Naive B cell (primary cell): ENCODE measurements at regions not wholly inside any gene's neighbourhood (a gene's known extent, or its start where the extent isn't known, plus 50 kb on each side); places are given as distances from the start of the nearest gene placed in this dataset.
A peak's percentile ranks its signal among the peaks of the same experiment; 100 is the strongest.

Experiments used
- ATAC-seq, 2 donors: fragments of 150-1000 bp; cut with Tn5 transposase; 2 replicates each; pipeline ENCODE4 v1.10.0; 2021; ENCODE audit warnings: low read depth in 2 of 2, mild to moderate bottlenecking in 2 of 2, moderate library complexity in 2 of 2
- DNase-seq: peaks from one replicate; pipeline ENCODE4 v3.0.0; 2022
- H3K27ac Mint-ChIP-seq, 6 donors: one replicate each; pipeline ENCODE4 v1.8.0; 2020 to 2022; ENCODE audit warnings: mild to moderate bottlenecking in 6 of 6, mixed read lengths in 6 of 6, moderate library complexity in 5 of 6, inconsistent platforms in 2 of 6
- H3K27me3 Mint-ChIP-seq, 3 donors: one replicate each; pipeline ENCODE4 v1.8.0; 2021 to 2022; ENCODE audit warnings: mixed read lengths in 3 of 3, mild to moderate bottlenecking in 1 of 3
- H3K36me3 Mint-ChIP-seq, 2 donors: one replicate each; pipeline ENCODE4 v1.8.0; 2020 to 2022; ENCODE audit warnings: mixed read lengths in 2 of 2, inconsistent platforms in 1 of 2, mild to moderate bottlenecking in 1 of 2
- H3K4me1 Mint-ChIP-seq, 3 donors: one replicate each; pipeline ENCODE4 v1.8.0; 2020 to 2022; ENCODE audit warnings: mixed read lengths in 3 of 3, inconsistent platforms in 1 of 3, mild to moderate bottlenecking in 1 of 3, moderate library complexity in 1 of 3
- H3K4me3 Mint-ChIP-seq, 8 donors: one replicate each; pipeline ENCODE4 v1.8.0; 2020 to 2022; ENCODE audit warnings: mild to moderate bottlenecking in 8 of 8, mixed read lengths in 8 of 8, moderate library complexity in 8 of 8, inconsistent platforms in 2 of 8
- H3K9me3 Mint-ChIP-seq, 7 donors: one replicate each; pipeline ENCODE4 v1.8.0; 2020 to 2022; ENCODE audit warnings: mixed read lengths in 7 of 7, mild to moderate bottlenecking in 5 of 7, inconsistent platforms in 2 of 7, moderate library complexity in 1 of 7

- ATAC-seq (no peak), DNase-seq (no peak)
- Mint-ChIP-seq H3K9me3 (peaks cover 3 to 21% (median 8%) of the 10 kb centered on the region in 7 donors), H3K36me3 (no peaks in the 10 kb centered on the region), H3K27me3 (no peaks in the 10 kb centered on the region), H3K27ac (no peak overlapping the region), H3K4me1 (no peaks in the 10 kb centered on the region), H3K4me3 (no peak overlapping the region)
Measured at GRCh38 chr16:6690741-6691140, 641.9 kb upstream of the RBFOX1 start.

GRCh38 chr16:6689643-6690042 is 643.0 kb upstream of the RBFOX1 start:
- H3K4me3 Mint-ChIP-seq = no peak overlapping the region
- H3K4me1 Mint-ChIP-seq = no peaks in the 10 kb centered on the region
- no peaks in the 10 kb centered on the region for H3K27me3 Mint-ChIP-seq
- H3K36me3 Mint-ChIP-seq = no peaks in the 10 kb centered on the region
- H3K27ac Mint-ChIP-seq = no peak overlapping the region
- ATAC-seq = no peak
- peaks cover 3 to 21% (median 8%) of the 10 kb centered on the region in 7 donors for H3K9me3 Mint-ChIP-seq
- no peak for DNase-seq

- DNase-seq (no peak), ATAC-seq (no peak)
- Mint-ChIP-seq H3K27ac (no peak overlapping the region), H3K36me3 (no peaks in the 10 kb centered on the region), H3K4me1 (no peaks in the 10 kb centered on the region), H3K9me3 (peaks cover 3 to 21% (median 8%) of the 10 kb centered on the region in 7 donors), H3K27me3 (no peaks in the 10 kb centered on the region), H3K4me3 (no peak overlapping the region)
Measured at GRCh38 chr16:6687593-6687992, 645.1 kb upstream of the RBFOX1 start.

GRCh38 chr16:6684076-6684673 is 648.5 kb upstream of the RBFOX1 start:
- Mint-ChIP-seq H3K27me3 (no peaks in the 10 kb centered on the region), H3K4me1 (no peaks in the 10 kb centered on the region), H3K36me3 (no peaks in the 10 kb centered on the region), H3K27ac (no peak overlapping the region), H3K4me3 (no peak overlapping the region), H3K9me3 (peaks cover 3 to 21% (median 8%) of the 10 kb centered on the region in 7 donors)
- ATAC-seq = no peak
- no peak for DNase-seq

GRCh38 chr16:6682142-6682811 is 650.4 kb upstream of the RBFOX1 start:
- Mint-ChIP-seq H3K27me3 (no peaks in the 10 kb centered on the region), H3K4me1 (no peaks in the 10 kb centered on the region), H3K36me3 (no peaks in the 10 kb centered on the region), H3K4me3 (no peak overlapping the region), H3K9me3 (peaks cover 0 to 8% (median 3%) of the 10 kb centered on the region in 7 donors), H3K27ac (no peak overlapping the region)
- DNase-seq (no peak), ATAC-seq (no peak)

GRCh38 chr16:6678586-6678985 is 654.1 kb upstream of the RBFOX1 start:
- peak overlapping the region in 1 of 6 donors; percentile 11 for H3K27ac Mint-ChIP-seq
- no peaks in the 10 kb centered on the region for H3K27me3 Mint-ChIP-seq
- ATAC-seq (no peak), DNase-seq (no peak)
- no peak overlapping the region for H3K4me3 Mint-ChIP-seq
- peaks cover 0 to 7% (median 3%) of the 10 kb centered on the region in 7 donors for H3K9me3 Mint-ChIP-seq
- H3K4me1 Mint-ChIP-seq = no peaks in the 10 kb centered on the region
- H3K36me3 Mint-ChIP-seq = no peaks in the 10 kb centered on the region

GRCh38 chr16:6674071-6674470 is 658.6 kb upstream of the RBFOX1 start:
- H3K36me3 Mint-ChIP-seq = no peaks in the 10 kb centered on the region
- DNase-seq (no peak), ATAC-seq (no peak)
- H3K27me3 Mint-ChIP-seq = no peaks in the 10 kb centered on the region
- peaks cover 0 to 7% (median 4%) of the 10 kb centered on the region in 7 donors for H3K9me3 Mint-ChIP-seq
- H3K4me3 Mint-ChIP-seq = no peak overlapping the region
- no peaks in the 10 kb centered on the region for H3K4me1 Mint-ChIP-seq
- H3K27ac Mint-ChIP-seq = no peak overlapping the region

GRCh38 chr16:6672507-6672906 is 660.1 kb upstream of the RBFOX1 start:
- DNase-seq (no peak), ATAC-seq (no peak)
- Mint-ChIP-seq H3K27me3 (no peaks in the 10 kb centered on the region), H3K4me3 (no peak overlapping the region), H3K36me3 (no peaks in the 10 kb centered on the region), H3K9me3 (peaks cover 0 to 7% (median 4%) of the 10 kb centered on the region in 7 donors), H3K27ac (no peak overlapping the region), H3K4me1 (no peaks in the 10 kb centered on the region)

- Mint-ChIP-seq H3K36me3 (no peaks in the 10 kb centered on the region), H3K27ac (no peak overlapping the region), H3K27me3 (peaks cover 0 to 4% (median 0%) of the 10 kb centered on the region in 3 donors), H3K4me1 (no peaks in the 10 kb centered on the region), H3K4me3 (no peak overlapping the region), H3K9me3 (peaks cover 0 to 4% (median 0%) of the 10 kb centered on the region in 7 donors)
- ATAC-seq (no peak), DNase-seq (no peak)
Measured at GRCh38 chr16:6667393-6667792, 665.3 kb upstream of the RBFOX1 start.

GRCh38 chr16:6665126-6665525 is 667.5 kb upstream of the RBFOX1 start:
- Mint-ChIP-seq H3K4me1 (no peaks in the 10 kb centered on the region), H3K27me3 (peaks cover 0 to 9% (median 0%) of the 10 kb centered on the region in 3 donors), H3K36me3 (no peaks in the 10 kb centered on the region), H3K27ac (no peak overlapping the region), H3K4me3 (no peak overlapping the region), H3K9me3 (peaks cover 0 to 4% (median 0%) of the 10 kb centered on the region in 7 donors)
- ATAC-seq (no peak), DNase-seq (no peak)

- peak overlapping the region in 1 of 6 donors; percentile 48 for H3K27ac Mint-ChIP-seq
- H3K27me3 Mint-ChIP-seq = peaks cover 0 to 9% (median 0%) of the 10 kb centered on the region in 3 donors
- no peaks in the 10 kb centered on the region for H3K36me3 Mint-ChIP-seq
- ATAC-seq (no peak), DNase-seq (no peak)
- no peak overlapping the region for H3K4me3 Mint-ChIP-seq
- no peaks in the 10 kb centered on the region for H3K4me1 Mint-ChIP-seq
- peaks cover 0 to 4% (median 0%) of the 10 kb centered on the region in 7 donors for H3K9me3 Mint-ChIP-seq
Measured at GRCh38 chr16:6663668-6664067, 669.0 kb upstream of the RBFOX1 start.

GRCh38 chr16:6656760-6657159 is 675.9 kb upstream of the RBFOX1 start:
- Mint-ChIP-seq H3K27ac (no peak overlapping the region), H3K36me3 (no peaks in the 10 kb centered on the region), H3K9me3 (peaks cover 0 to 14% (median 3%) of the 10 kb centered on the region in 7 donors), H3K27me3 (peaks cover 0 to 9% (median 0%) of the 10 kb centered on the region in 3 donors), H3K4me1 (no peaks in the 10 kb centered on the region), H3K4me3 (no peak overlapping the region)
- no peak for ATAC-seq
- DNase-seq = no peak

- Mint-ChIP-seq H3K27me3 (peaks cover 0 to 7% (median 6%) of the 10 kb centered on the region in 3 donors), H3K36me3 (no peaks in the 10 kb centered on the region), H3K4me3 (no peak overlapping the region), H3K9me3 (no peaks in the 10 kb centered on the region), H3K4me1 (peaks cover 0 to 5% (median 0%) of the 10 kb centered on the region in 3 donors), H3K27ac (no peak overlapping the region)
- no peak for DNase-seq
- no peak for ATAC-seq
Measured at GRCh38 chr16:6646891-6647290, 685.8 kb upstream of the RBFOX1 start.

- Mint-ChIP-seq H3K4me3 (no peak overlapping the region), H3K4me1 (peaks cover 0 to 5% (median 0%) of the 10 kb centered on the region in 3 donors), H3K9me3 (no peaks in the 10 kb centered on the region), H3K36me3 (no peaks in the 10 kb centered on the region), H3K27ac (no peak overlapping the region), H3K27me3 (peaks cover 0 to 15% (median 6%) of the 10 kb centered on the region in 3 donors)
- ATAC-seq (no peak), DNase-seq (no peak)
Measured at GRCh38 chr16:6645768-6646568, 686.7 kb upstream of the RBFOX1 start.
